NCI-H2107 treated with DMSO at 0.1 percent for 48 hours (cell line): ENCODE measurements at regions not wholly inside any gene's neighbourhood (a gene's known extent, or its start where the extent isn't known, plus 50 kb on each side); places are given as distances from the start of the nearest gene placed in this dataset.

Experiments
- DNase-seq: peaks from one replicate; lab custom pipeline; 2025; ENCODE audit not compliant: unreplicated experiment; lab: John Stamatoyannopoulos, UW

GRCh38 chr14:94889520-94890312, 119.8 kb upstream of the GSC start:
- no peak for DNase-seq

DNA sequence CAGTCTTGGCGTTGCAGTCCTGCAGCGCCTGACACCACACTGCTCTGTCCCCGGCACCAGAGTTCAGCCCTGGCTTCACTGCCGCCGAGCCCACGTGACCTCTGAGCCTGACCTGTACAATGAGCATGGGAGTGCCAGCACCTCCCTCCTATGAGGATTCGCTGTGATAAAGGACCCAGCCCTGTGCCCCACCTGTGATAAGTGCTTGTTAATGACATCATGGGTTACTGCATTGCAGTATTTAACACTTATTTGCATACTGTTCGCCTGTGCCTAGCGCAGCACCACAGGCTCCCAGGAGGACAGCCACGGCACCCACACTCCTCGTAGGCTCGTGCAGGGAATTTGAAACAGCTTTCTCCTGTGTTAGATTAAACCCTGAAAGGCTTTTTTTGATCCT, 118.2 kb upstream of the GSC start:
- DNase-seq, result no peak

GRCh38 chr14:94887591-94887990, 117.7 kb upstream of the GSC start:
- DNase-seq, result no peak

DNA sequence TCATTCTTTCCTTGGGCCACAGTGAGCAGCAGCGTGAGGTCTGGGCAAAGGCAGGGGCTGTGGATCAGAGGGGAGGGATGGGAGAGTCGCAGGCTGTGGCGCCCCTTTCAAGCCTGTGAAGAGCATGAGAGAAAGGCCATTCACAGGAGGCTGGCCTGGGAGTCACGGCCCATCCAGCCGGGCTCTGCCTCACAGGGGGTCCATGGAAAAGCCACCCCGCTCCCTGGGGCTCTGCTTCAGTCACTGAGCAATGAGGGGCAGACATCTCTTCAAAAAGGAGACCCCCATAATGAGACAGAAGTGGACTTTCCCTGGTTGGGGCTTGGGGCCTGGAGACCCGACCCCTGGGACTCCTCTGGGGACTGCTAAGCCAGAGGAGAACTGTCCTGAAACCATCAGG, 117.0 kb upstream of the GSC start:
- DNase-seq, result no peak

DNA sequence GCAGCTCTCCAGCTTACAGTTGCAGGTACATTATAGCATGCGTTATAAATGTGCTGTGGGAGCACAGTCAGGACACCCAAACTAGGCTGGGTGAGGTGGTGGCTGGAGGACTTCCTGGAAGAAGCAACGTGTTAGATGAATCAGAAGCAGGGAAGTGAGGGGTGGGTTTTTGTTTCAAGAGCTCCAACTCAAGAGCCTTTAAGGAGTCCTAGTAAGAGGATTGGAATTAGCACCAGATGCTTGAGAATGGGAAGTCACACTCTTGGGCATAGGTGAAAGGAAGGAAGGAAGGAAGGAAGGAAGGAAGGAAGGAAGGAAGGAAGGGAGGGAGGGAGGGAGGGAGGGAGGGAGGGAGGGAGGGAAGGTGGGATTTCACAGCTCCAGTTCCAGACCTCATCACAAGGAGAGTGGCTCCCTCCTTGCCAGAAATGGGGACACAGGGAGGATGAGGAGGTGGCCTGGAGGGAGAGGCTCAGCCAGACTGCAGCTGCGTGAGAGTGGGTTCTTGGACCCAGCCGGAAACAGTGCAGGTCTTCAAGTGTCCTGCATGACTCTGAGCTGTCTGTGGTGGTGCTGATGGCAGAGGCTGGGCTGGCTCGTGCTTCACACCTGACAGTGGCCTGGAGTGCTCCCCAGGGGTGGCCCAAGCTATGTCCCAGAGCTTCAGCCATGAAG, 115.7 kb upstream of the GSC start:
- no peak for DNase-seq

- DNase-seq, result no peak
These were observed 114.8 kb upstream of the GSC start for GRCh38 chr14:94884616-94885230.

GRCh38 chr14:94882401-94882800, 112.5 kb upstream of the GSC start:
- DNase-seq, result no peak

DNA sequence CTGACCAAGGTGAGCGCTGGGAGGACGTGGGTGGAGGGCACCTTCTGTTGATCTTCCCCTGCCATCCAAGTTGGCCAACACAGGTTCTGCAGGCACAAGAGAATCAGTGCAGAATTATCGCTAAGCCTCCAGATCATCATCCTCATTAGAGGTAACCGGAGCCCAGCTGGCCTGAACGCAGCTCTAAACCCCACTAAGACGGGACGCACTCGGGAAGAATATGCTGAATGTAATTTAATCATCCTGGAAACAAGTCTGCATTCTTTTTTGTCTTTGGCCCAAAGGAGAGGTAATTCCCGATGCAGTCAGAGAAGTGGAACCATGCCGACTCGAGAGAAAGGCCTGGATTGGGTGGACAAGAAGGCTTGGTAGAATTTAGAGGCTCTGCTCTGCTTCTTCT, 111.0 kb upstream of the GSC start:
- no peak for DNase-seq

GRCh38 chr14:94880106-94880505, 110.2 kb upstream of the GSC start:
- DNase-seq, result no peak

DNA sequence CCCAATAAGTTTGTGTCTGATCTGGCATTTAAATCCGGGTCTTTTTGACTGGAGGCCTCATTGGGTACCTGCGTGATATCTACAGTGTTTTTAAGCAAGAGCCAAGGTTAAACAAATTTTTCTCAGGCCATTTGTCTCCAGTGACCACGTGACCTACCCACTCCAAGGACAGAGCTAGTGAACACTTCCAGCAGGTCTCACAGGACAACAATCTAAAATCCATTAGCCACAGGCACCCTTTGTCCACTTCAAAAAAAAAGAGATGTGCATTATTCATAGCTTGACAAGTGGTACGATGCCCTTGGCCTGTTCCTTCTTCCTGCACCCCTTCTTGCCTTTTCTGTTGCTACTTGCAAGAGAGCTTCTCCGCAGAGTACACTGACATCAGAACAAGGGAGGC, 109.6 kb upstream of the GSC start:
- DNase-seq, result no peak

- DNase-seq, result no peak
These were observed 106.4 kb upstream of the GSC start for GRCh38 chr14:94876306-94876705.

DNA sequence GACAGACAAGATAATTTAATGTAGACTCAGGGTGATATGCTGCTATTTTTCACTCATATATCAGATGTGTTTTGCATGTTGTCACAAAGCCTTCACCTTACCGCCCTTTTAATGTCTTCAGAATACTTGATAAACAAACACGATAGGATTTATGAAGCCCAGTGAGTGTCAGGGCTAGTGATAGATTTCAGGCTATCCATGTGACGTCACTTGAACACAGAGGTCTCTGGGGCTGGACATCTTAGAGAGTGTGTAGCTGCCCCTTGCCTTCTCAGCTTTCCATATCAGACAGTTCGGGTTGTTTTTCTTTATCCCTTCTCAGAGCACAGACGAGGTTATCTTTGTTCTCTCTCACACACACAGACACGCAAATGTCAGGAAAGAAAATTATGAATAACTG, 105.3 kb upstream of the GSC start:
- no peak for DNase-seq

DNA sequence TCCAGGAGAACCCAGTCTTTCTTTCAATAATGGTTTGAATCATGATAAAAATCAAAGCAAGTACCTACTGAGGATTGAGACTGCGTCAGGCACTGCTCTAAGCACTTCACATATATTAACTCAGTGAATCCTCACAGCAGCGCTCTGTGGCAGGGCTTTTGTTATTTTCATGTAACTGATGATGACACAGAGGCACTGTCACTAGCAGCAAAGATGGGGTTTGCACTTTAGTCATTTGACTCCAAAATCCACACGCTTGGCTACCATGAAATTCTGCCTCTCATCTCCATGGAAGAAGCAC, 98.8 kb upstream of the GSC start:
- no peak for DNase-seq

- DNase-seq, result no peak
These were observed 98.2 kb upstream of the GSC start for GRCh38 chr14:94867946-94868771.

- no peak for DNase-seq
These were observed 97.3 kb upstream of the GSC start for GRCh38 chr14:94867209-94867608.

- no peak for DNase-seq
These were observed 94.7 kb upstream of the GSC start for GRCh38 chr14:94864387-94865195.

DNA sequence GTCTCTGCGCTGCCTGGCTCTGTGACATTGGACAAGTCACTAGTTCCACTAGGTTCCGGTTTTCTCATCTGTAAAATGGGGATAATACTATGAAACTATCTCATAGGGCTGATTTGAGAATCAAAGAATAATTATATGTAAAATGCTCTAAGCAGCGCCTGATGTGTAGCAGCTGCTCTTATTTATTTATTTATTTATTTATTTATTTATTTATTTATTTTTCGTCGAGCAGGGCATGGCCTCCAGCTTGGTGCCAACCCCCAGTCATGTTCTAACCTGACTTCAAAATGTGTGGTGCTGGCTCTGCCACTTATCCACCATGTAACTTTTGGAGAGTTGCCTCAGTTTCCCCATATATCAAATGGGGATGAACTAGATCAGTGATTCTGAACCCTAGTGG, 93.5 kb upstream of the GSC start:
- no peak for DNase-seq

GRCh38 chr14:94857950-94858349, 88.0 kb upstream of the GSC start:
- DNase-seq, result no peak

- DNase-seq, result no peak
These were observed 84.0 kb upstream of the GSC start for GRCh38 chr14:94853920-94854319.

GRCh38 chr14:94850309-94851211, 80.6 kb upstream of the GSC start:
- DNase-seq, result no peak
